Endodermal cell (in vitro differentiated cells): ENCODE measurements at regions not wholly inside any gene's neighbourhood (a gene's known extent, or its start where the extent isn't known, plus 50 kb on each side); places are given as distances from the start of the nearest gene placed in this dataset.

Source experiments
- DNase-seq: peaks from one replicate; pipeline ENCODE4 v3.0.0-alpha.2; 2017
- H3K27ac ChIP-seq: 2 replicates; pipeline ENCODE4 v1.5.1; 2013; ENCODE audit warnings: mild to moderate bottlenecking, low read depth, low read length, moderate library complexity
- H3K27me3 ChIP-seq: 2 replicates; pipeline ENCODE4 v1.6.1; 2013; ENCODE audit warnings: mild to moderate bottlenecking, low read length, moderate library complexity; ENCODE audit not compliant: insufficient read depth, control insufficient read depth, poor library complexity, severe bottlenecking
- H3K36me3 ChIP-seq: 2 replicates; pipeline ENCODE4 v1.7.0; 2013; ENCODE audit warnings: mild to moderate bottlenecking, low read length, moderate library complexity; ENCODE audit not compliant: control insufficient read depth, insufficient read depth
- H3K4me1 ChIP-seq: one replicate; pipeline ENCODE4 v1.7.0; 2013; ENCODE audit warnings: low read length; ENCODE audit not compliant: control insufficient read depth, insufficient read depth
- H3K4me3 ChIP-seq: 2 replicates; pipeline ENCODE4 v1.5.1; 2013; ENCODE audit warnings: mild to moderate bottlenecking, low read length, moderate library complexity
- H3K9ac ChIP-seq: 2 replicates; pipeline ENCODE4 v1.6.1; 2013; ENCODE audit warnings: mild to moderate bottlenecking, low read length, moderate library complexity; ENCODE audit not compliant: poor library complexity, severe bottlenecking; ENCODE audit errors: extremely low read depth
- H3K9me3 ChIP-seq: 2 replicates; pipeline ENCODE4 v1.6.1; 2013; ENCODE audit warnings: mild to moderate bottlenecking, low read length, moderate library complexity; ENCODE audit not compliant: control insufficient read depth
- H3K27ac Mint-ChIP-seq: 2 replicates; pipeline ENCODE4 v1.8.0; 2020; ENCODE audit warnings: mixed read lengths
- H3K27me3 Mint-ChIP-seq: 2 replicates; pipeline ENCODE4 v1.8.0; 2021; ENCODE audit warnings: mild to moderate bottlenecking, mixed read lengths; ENCODE audit not compliant: insufficient read depth
- H3K36me3 Mint-ChIP-seq: 2 replicates; pipeline ENCODE4 v1.8.0; 2020; ENCODE audit warnings: low read depth, mixed read lengths
- H3K4me1 Mint-ChIP-seq: 2 replicates; pipeline ENCODE4 v1.8.0; 2020; ENCODE audit warnings: mixed read lengths
- H3K4me3 Mint-ChIP-seq: 2 replicates; pipeline ENCODE4 v1.8.0; 2020; ENCODE audit warnings: mild to moderate bottlenecking, moderate library complexity, mixed read lengths
- H3K9me3 Mint-ChIP-seq: 2 replicates; pipeline ENCODE4 v1.8.0; 2020; ENCODE audit warnings: mild to moderate bottlenecking, mixed read lengths
- WGBS, 2 experiments: methylation state at CpG; one replicate each; pipeline versions ENCODE4 v1.1.5 to v1.1.7; 2013; ENCODE audit warnings: missing lambda C conversion rate in 2 of 2, mixed read lengths in 1 of 2; ENCODE audit not compliant: insufficient coverage in 1 of 2, insufficient read length in 1 of 2; 5-methylcytosine and 5-hydroxymethylcytosine counted together
- TF ChIP-seq, protein P1 (sequence below): fragments of 200-600 bp; sonication (generic); conservative IDR thresholded peaks from 2 replicates; pipeline ENCODE4 v1.5.0; 2021; ENCODE audit warnings: antibody characterized with exemption, mild to moderate bottlenecking

DNA sequence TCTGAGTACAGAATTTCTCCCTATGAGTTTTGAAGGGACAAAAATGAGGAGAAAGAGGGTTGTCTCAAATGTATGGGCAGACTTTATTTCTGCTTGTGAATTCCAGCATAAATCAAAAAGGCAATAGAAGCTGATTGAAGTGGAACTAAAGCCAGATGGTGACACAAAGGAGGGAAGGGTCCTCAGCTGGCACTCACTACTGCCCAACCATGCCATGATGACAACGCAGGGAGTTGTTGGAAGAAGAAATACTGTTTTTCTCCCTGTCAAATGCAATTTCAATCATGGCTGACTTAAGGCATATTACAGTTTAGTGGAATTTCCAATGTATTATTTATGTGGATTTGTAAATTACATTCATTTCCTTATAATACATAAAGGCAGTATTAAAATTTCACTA, 805.8 kb downstream of the ADGRL2 start:
- WGBS, 2 experiments: 100% methylated on average over 1 of the region's 1 CpG
- Histone ChIP-seq H3K9me3 (no peaks in the 10 kb centered on the region), H3K36me3 (no peaks in the 10 kb centered on the region), H3K4me3 (no peak overlapping the region), H3K9ac (no peak overlapping the region), H3K27ac (no peak overlapping the region), H3K27me3 (no peaks in the 10 kb centered on the region), H3K4me1 (no peaks in the 10 kb centered on the region)
- Mint-ChIP-seq H3K9me3 (no peaks in the 10 kb centered on the region), H3K27me3 (no peaks in the 10 kb centered on the region), H3K36me3 (no peaks in the 10 kb centered on the region), H3K4me3 (no peak overlapping the region), H3K4me1 (no peaks in the 10 kb centered on the region), H3K27ac (no peak overlapping the region)
- TF ChIP-seq, protein P1, sequence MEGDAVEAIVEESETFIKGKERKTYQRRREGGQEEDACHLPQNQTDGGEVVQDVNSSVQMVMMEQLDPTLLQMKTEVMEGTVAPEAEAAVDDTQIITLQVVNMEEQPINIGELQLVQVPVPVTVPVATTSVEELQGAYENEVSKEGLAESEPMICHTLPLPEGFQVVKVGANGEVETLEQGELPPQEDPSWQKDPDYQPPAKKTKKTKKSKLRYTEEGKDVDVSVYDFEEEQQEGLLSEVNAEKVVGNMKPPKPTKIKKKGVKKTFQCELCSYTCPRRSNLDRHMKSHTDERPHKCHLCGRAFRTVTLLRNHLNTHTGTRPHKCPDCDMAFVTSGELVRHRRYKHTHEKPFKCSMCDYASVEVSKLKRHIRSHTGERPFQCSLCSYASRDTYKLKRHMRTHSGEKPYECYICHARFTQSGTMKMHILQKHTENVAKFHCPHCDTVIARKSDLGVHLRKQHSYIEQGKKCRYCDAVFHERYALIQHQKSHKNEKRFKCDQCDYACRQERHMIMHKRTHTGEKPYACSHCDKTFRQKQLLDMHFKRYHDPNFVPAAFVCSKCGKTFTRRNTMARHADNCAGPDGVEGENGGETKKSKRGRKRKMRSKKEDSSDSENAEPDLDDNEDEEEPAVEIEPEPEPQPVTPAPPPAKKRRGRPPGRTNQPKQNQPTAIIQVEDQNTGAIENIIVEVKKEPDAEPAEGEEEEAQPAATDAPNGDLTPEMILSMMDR: no peak
- no peak for DNase-seq

DNA sequence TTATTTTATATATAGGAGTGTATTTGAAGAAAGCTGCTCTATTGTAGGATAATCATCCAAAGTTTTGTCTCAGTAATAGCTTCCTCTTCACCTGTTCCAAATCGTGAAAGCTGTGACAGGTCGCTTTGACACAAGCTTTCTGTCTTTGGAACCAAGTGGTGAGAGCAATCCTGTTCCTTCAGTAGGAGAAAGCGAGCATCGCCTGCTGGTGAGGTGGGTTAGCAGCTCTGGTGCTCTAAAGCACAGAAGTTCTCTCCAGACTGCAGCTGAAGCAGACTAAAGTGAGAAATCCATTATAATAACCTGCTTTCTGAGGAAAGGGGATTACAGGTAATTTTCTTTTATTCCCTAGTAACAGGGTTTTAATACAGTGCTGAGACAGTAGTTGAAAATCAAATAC, 803.8 kb downstream of the ADGRL2 start:
- 55 to 68% methylated on average over 2 to 4 of the region's 4 CpGs for WGBS, 2 experiments
- Histone ChIP-seq H3K4me3 (no peak overlapping the region), H3K4me1 (no peaks in the 10 kb centered on the region), H3K36me3 (no peaks in the 10 kb centered on the region), H3K9me3 (no peaks in the 10 kb centered on the region), H3K27ac (no peak overlapping the region), H3K27me3 (no peaks in the 10 kb centered on the region), H3K9ac (no peak overlapping the region)
- Mint-ChIP-seq H3K27ac (no peak overlapping the region), H3K36me3 (no peaks in the 10 kb centered on the region), H3K27me3 (no peaks in the 10 kb centered on the region), H3K9me3 (no peaks in the 10 kb centered on the region), H3K4me3 (no peak overlapping the region), H3K4me1 (no peaks in the 10 kb centered on the region)
- TF ChIP-seq, protein P1: peak; percentile 73
- peak; percentile 74 for DNase-seq

DNA sequence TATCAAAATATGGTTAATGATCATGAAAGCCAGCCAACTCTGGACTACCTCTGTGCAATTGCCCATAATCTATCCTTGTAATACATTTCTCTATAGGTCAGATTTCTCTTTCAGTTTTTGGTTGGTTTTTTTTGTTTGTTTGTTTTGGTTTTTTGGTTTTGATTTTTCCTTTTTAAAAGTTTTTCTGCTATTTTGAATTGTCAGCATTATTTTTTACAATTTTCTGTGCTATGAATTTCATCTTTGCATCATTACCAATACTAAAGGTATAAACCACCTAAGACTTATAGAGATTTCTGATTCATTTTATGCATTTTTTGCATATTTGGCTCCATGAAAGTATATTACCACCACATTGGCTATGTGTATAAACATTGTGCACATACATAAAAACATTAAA, 799.6 kb downstream of the ADGRL2 start:
- Histone ChIP-seq H3K9ac (no peak overlapping the region), H3K4me1 (no peaks in the 10 kb centered on the region), H3K27me3 (no peaks in the 10 kb centered on the region), H3K4me3 (no peak overlapping the region), H3K9me3 (no peaks in the 10 kb centered on the region), H3K36me3 (no peaks in the 10 kb centered on the region), H3K27ac (no peak overlapping the region)
- TF ChIP-seq, protein P1: no peak
- Mint-ChIP-seq H3K27ac (no peak overlapping the region), H3K27me3 (no peaks in the 10 kb centered on the region), H3K36me3 (no peaks in the 10 kb centered on the region), H3K9me3 (no peaks in the 10 kb centered on the region), H3K4me1 (no peaks in the 10 kb centered on the region), H3K4me3 (no peak overlapping the region)
- DNase-seq: no peak
